GM12891 (cell line): ENCODE measurements at regions not wholly inside any gene's neighbourhood (a gene's known extent, or its start where the extent isn't known, plus 50 kb on each side); places are given as distances from the start of the nearest gene placed in this dataset.

Source experiments
- PAX5 ChIP-seq: IDR thresholded peaks from 2 replicates; pipeline ENCODE4 v1.6.1; 2011; ENCODE audit warnings: low read length, moderate library complexity, mild to moderate bottlenecking; ENCODE audit not compliant: insufficient read depth, severe bottlenecking
- POLR2A ChIP-seq: IDR thresholded peaks from 2 replicates; pipeline ENCODE4 v1.6.1; 2011; ENCODE audit warnings: low read depth, low read length, control low read depth
- POLR2AphosphoS5 ChIP-seq: IDR thresholded peaks from 2 replicates; pipeline ENCODE4 v1.6.1; 2011; ENCODE audit warnings: low read depth, low read length, control low read depth
- POU2F2 ChIP-seq: IDR thresholded peaks from 2 replicates; pipeline ENCODE4 v1.6.1; 2011; ENCODE audit warnings: low read depth, mild to moderate bottlenecking, control low read depth, low read length, moderate library complexity
- SPI1 ChIP-seq: IDR thresholded peaks from 2 replicates; pipeline ENCODE4 v1.6.1; 2011; ENCODE audit warnings: low read depth, low read length, control low read depth
- TAF1 ChIP-seq: IDR thresholded peaks from 2 replicates; pipeline ENCODE4 v1.6.1; 2011; ENCODE audit warnings: low read depth, low read length, control low read depth

DNA sequence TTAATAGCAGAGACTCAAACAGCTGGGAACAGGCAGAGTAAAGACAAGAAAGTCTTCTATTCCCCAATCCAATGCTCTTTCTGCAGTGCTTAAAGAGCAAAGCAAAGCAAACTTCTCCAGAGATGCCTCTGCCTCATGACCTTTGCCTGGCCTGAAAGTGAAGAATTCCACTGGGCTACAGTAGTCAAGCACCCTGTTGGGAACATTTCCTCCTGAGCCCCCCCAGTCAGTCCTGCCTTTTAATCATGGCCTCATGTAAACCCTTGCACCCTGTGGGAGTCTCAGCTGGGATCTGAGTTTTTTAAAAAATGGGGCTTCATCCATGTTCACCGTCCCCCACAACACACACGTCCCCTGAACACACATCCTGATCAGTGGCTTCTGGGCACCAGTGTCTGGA, 62.7 kb upstream of the TSPAN11 start:
- TF ChIP-seq POLR2AphosphoS5 (no peak), POLR2A (no peak), SPI1 (no peak), TAF1 (no peak), PAX5 (no peak), POU2F2 (no peak)
